ENCODE measurements at regions not wholly inside any gene's neighbourhood (a gene's known extent, or its start where the extent isn't known, plus 50 kb on each side); places are given as distances from the start of the nearest gene placed in this dataset.
"Not testable (repeated sequence)": the region's sequence is repeated elsewhere in the genome, so short reads cannot be mapped to it uniquely, and the experiment has no call there.

GRCh38 chr6:10174056-10174455 is 240.8 kb downstream of the TFAP2A start:
- no peak for DNase-seq (ENCODE audit: low read depth, low spot score)
- CTCF ChIA-PET, result no interaction called here
- POLR2A ChIA-PET, result no interaction called here
- H3K27me3 ChIP-seq (ENCODE audit: control insufficient read depth, insufficient read depth, low read length), result no peaks in the 10 kb centered on the region
- no peak overlapping the region for H3K4me3 ChIP-seq (ENCODE audit: low read depth, low read length)
- peaks cover 23% of the 10 kb centered on the region for H3K9me3 ChIP-seq (ENCODE audit: control insufficient read depth, insufficient read depth, low read length)
- no peak for TF ChIP-seq CTCF (IDR thresholded peaks at IDR 0.05; ENCODE audit: low read depth, low read length)
- H3K27ac ChIP-seq (ENCODE audit: low read depth, low read length), result no peak overlapping the region

- H3K4me3 ChIP-seq (ENCODE audit: low read depth, low read length); CTCF ChIA-PET; POLR2A ChIA-PET; H3K27me3 ChIP-seq (ENCODE audit: control insufficient read depth, insufficient read depth, low read length); H3K27ac ChIP-seq (ENCODE audit: low read depth, low read length); DNase-seq (ENCODE audit: low read depth, low spot score): not testable (repeated sequence)
- H3K9me3 ChIP-seq (ENCODE audit: control insufficient read depth, insufficient read depth, low read length), result peaks cover 29% of the 10 kb centered on the region
Observed at GRCh38 chr6:10171706-10172105, 243.2 kb downstream of the TFAP2A start.

GRCh38 chr6:10170816-10171215 is 244.1 kb downstream of the TFAP2A start:
- DNase-seq (ENCODE audit: low read depth, low spot score), result no peak
- Histone ChIP-seq H3K27me3 (ENCODE audit: control insufficient read depth, insufficient read depth, low read length) (no peaks in the 10 kb centered on the region), H3K27ac (ENCODE audit: low read depth, low read length) (no peak overlapping the region), H3K4me3 (ENCODE audit: low read depth, low read length) (no peak overlapping the region), H3K9me3 (ENCODE audit: control insufficient read depth, insufficient read depth, low read length) (peaks cover 29% of the 10 kb centered on the region)
- POLR2A ChIA-PET, result no interaction called here
- no peak for TF ChIP-seq CTCF (IDR thresholded peaks at IDR 0.05; ENCODE audit: low read depth, low read length)
- CTCF ChIA-PET, result no interaction called here

- POLR2A ChIA-PET, result no interaction called here
- CTCF ChIA-PET, result no interaction called here
- TF ChIP-seq CTCF (IDR thresholded peaks at IDR 0.05; ENCODE audit: low read depth, low read length), result no peak
Observed at GRCh38 chr6:10166031-10166430, 248.8 kb downstream of the TFAP2A start.

GRCh38 chr6:10163203-10163962 is 251.5 kb downstream of the TFAP2A start:
- TF ChIP-seq CTCF (IDR thresholded peaks at IDR 0.05; ENCODE audit: low read depth, low read length), result no peak
- ChIA-PET POLR2A (interaction anchor here (0.6 kb wide), 1 partner anchor 9 kb away, joined by 7 read pairs; no protein-coding TSS in a partner anchor), CTCF (no interaction called here)
- Histone ChIP-seq H3K27ac (ENCODE audit: low read depth, low read length) (no peak overlapping the region), H3K9me3 (ENCODE audit: control insufficient read depth, insufficient read depth, low read length) (peaks cover 8% of the 10 kb centered on the region; the same call in 1 of the 2 replicates), H3K4me3 (ENCODE audit: low read depth, low read length) (no peak overlapping the region), H3K27me3 (ENCODE audit: control insufficient read depth, insufficient read depth, low read length) (no peaks in the 10 kb centered on the region)
- no peak for DNase-seq (ENCODE audit: low read depth, low spot score)

More at GRCh38 chr6:10166031-10166430, 248.8 kb downstream of the TFAP2A start:
- no peak for DNase-seq (ENCODE audit: low read depth, low spot score)
- no peaks in the 10 kb centered on the region for H3K27me3 ChIP-seq (ENCODE audit: control insufficient read depth, insufficient read depth, low read length)
- H3K27ac ChIP-seq (ENCODE audit: low read depth, low read length), result no peak overlapping the region
- H3K9me3 ChIP-seq (ENCODE audit: control insufficient read depth, insufficient read depth, low read length), result peaks cover 10% of the 10 kb centered on the region; the same call in 1 of the 2 replicates
- H3K4me3 ChIP-seq (ENCODE audit: low read depth, low read length), result no peak overlapping the region
